Fibroblast of pulmonary artery (primary cell): ENCODE measurements at regions not wholly inside any gene's neighbourhood (a gene's known extent, or its start where the extent isn't known, plus 50 kb on each side); places are given as distances from the start of the nearest gene placed in this dataset.

ENCODE experiments used
- DNase-seq: peaks from one replicate; pipeline ENCODE4 v3.0.0-alpha.2; 2010; ENCODE audit warnings: low read depth
- H3K4me3 ChIP-seq: replicated peaks from 2 replicates; pipeline ENCODE4 v1.5.1; 2011; ENCODE audit warnings: low read depth, mild to moderate bottlenecking, control low read depth, low read length, moderate library complexity
- CTCF ChIP-seq: IDR thresholded peaks from 2 replicates; pipeline ENCODE4 v1.5.1; 2011; ENCODE audit warnings: mild to moderate bottlenecking, control low read depth, low read length, inconsistent platforms; ENCODE audit errors: missing control alignments

- no peak overlapping the region for H3K4me3 ChIP-seq
- no peak for TF ChIP-seq CTCF
- DNase-seq = no peak
Observed at GRCh38 chrX:144918936-144919335, 328.4 kb upstream of the SPANXN1 start.

- TF ChIP-seq CTCF = no peak
- DNase-seq = peak; percentile 1
- no peak overlapping the region for H3K4me3 ChIP-seq
Observed at GRCh38 chrX:144946666-144947065, 300.6 kb upstream of the SPANXN1 start.
